AG04449 (cell line): ENCODE measurements at regions not wholly inside any gene's neighbourhood (a gene's known extent, or its start where the extent isn't known, plus 50 kb on each side); places are given as distances from the start of the nearest gene placed in this dataset.

Source experiments
- CTCF ChIA-PET: fragments of 350-600 bp; formaldehyde crosslinking; extraction: SDS; loops from one replicate; lab custom pipeline; 2021; ENCODE audit warnings: antibody characterized with exemption; lab: Yijun Ruan, JAX
- POLR2A ChIA-PET: fragments of 400-600, 350-600 bp; formaldehyde crosslinking; extraction: SDS; loops from one replicate; lab custom pipeline; 2020; ENCODE audit warnings: antibody characterized with exemption, inconsistent platforms; lab: Yijun Ruan, JAX
- DNase-seq: peaks from one replicate; pipeline ENCODE4 v3.0.0-alpha.2; 2010; ENCODE audit warnings: low read depth, low spot score
- H3K4me3 ChIP-seq: 2 replicates; pipeline ENCODE4 v1.5.1; 2011; ENCODE audit warnings: low read depth, mild to moderate bottlenecking, control low read depth, low read length
- CTCF ChIP-seq: IDR thresholded peaks from one replicate; pipeline ENCODE4 v1.5.1; 2011; ENCODE audit warnings: mild to moderate bottlenecking, moderate library complexity, low read length, control low read depth, inconsistent platforms; ENCODE audit not compliant: insufficient read depth; ENCODE audit errors: missing control alignments

- POLR2A ChIA-PET = no interaction called here
- DNase-seq = no peak
- CTCF ChIA-PET = interaction anchor here (2.3 kb wide), 1 partner anchor 7 kb away, joined by 7 read pairs; no protein-coding TSS in a partner anchor
- H3K4me3 ChIP-seq = no peak overlapping the region
- TF ChIP-seq CTCF = no peak
Measured at GRCh38 chr18:42588786-42589185, 526.7 kb downstream of the RIT2 start.

- ChIA-PET CTCF (no interaction called here), POLR2A (no interaction called here)
- no peak overlapping the region for H3K4me3 ChIP-seq
- no peak for TF ChIP-seq CTCF
- DNase-seq = no peak
Measured at GRCh38 chr18:42604820-42605219, 510.7 kb downstream of the RIT2 start.

- no peak overlapping the region for H3K4me3 ChIP-seq
- ChIA-PET CTCF (no interaction called here), POLR2A (no interaction called here)
- no peak for TF ChIP-seq CTCF
- no peak for DNase-seq
Measured at GRCh38 chr18:42606886-42607495, 508.5 kb downstream of the RIT2 start.

- no peak overlapping the region for H3K4me3 ChIP-seq
- DNase-seq = no peak
- CTCF ChIA-PET = no interaction called here
- no peak for TF ChIP-seq CTCF
- POLR2A ChIA-PET = interaction anchor here (0.5 kb wide), 1 partner anchor 88 kb away, joined by 3 read pairs; no protein-coding TSS in a partner anchor
Measured at GRCh38 chr18:42611134-42611533, 504.4 kb downstream of the RIT2 start.

- ChIA-PET CTCF (no interaction called here), POLR2A (no interaction called here)
- no peak for TF ChIP-seq CTCF
- no peak for DNase-seq
- no peak overlapping the region for H3K4me3 ChIP-seq
Measured at GRCh38 chr18:42614619-42615293, 500.7 kb downstream of the RIT2 start.

GRCh38 chr18:42617221-42617620, 498.3 kb downstream of the RIT2 start:
- no peak overlapping the region for H3K4me3 ChIP-seq
- POLR2A ChIA-PET = no interaction called here
- no peak for DNase-seq
- CTCF ChIA-PET = no interaction called here
- no peak for TF ChIP-seq CTCF
